Smooth muscle cell (in vitro differentiated cells): ENCODE measurements at regions not wholly inside any gene's neighbourhood (a gene's known extent, or its start where the extent isn't known, plus 50 kb on each side); places are given as distances from the start of the nearest gene placed in this dataset.
A peak's percentile ranks its signal among the peaks of the same experiment; 100 is the strongest.

ENCODE experiments used
- DNase-seq: peaks from one replicate; lab custom pipeline; 2025; ENCODE audit not compliant: unreplicated experiment; lab: John Stamatoyannopoulos, UW
- H2AFZ ChIP-seq: fragments of 200-600 bp; sonication (generic); 2 replicates; pipeline ENCODE4 v1.6.0; 2016; ENCODE audit warnings: antibody characterized with exemption, low read depth, mild to moderate bottlenecking
- H3F3A ChIP-seq: fragments of 200-600 bp; sonication (generic); 2 replicates; pipeline ENCODE4 v1.6.0; 2017; ENCODE audit warnings: antibody characterized with exemption, low read depth
- H3K27ac ChIP-seq: fragments of 200-600 bp; sonication (generic); 2 replicates; pipeline ENCODE4 v1.5.1; 2016; ENCODE audit warnings: low read depth, mild to moderate bottlenecking
- H3K27me3 ChIP-seq: fragments of 200-600 bp; sonication (generic); 2 replicates; pipeline ENCODE4 v1.6.1; 2016; ENCODE audit warnings: low read depth, mild to moderate bottlenecking
- H3K36me3 ChIP-seq: fragments of 200-600 bp; sonication (generic); 2 replicates; pipeline ENCODE4 v1.5.1; 2016; ENCODE audit warnings: low read depth
- H3K4me1 ChIP-seq: fragments of 200-600 bp; sonication (generic); 2 replicates; pipeline ENCODE4 v1.5.1; 2016; ENCODE audit warnings: low read depth
- H3K4me2 ChIP-seq: fragments of 200-600 bp; sonication (generic); 2 replicates; pipeline ENCODE4 v1.6.0; 2016; ENCODE audit warnings: mild to moderate bottlenecking
- H3K4me3 ChIP-seq: fragments of 200-600 bp; sonication (generic); 2 replicates; pipeline ENCODE4 v1.5.1; 2016; ENCODE audit warnings: mild to moderate bottlenecking
- H3K79me2 ChIP-seq: fragments of 200-600 bp; sonication (generic); 2 replicates; pipeline ENCODE4 v1.6.0; 2016; ENCODE audit warnings: low read depth, mild to moderate bottlenecking
- H3K9ac ChIP-seq: fragments of 200-600 bp; sonication (generic); 2 replicates; pipeline ENCODE4 v1.6.0; 2016; ENCODE audit warnings: low read depth
- H3K9me3 ChIP-seq: fragments of 200-600 bp; sonication (generic); replicated peaks from 2 replicates; pipeline ENCODE4 v1.5.1; 2016; ENCODE audit warnings: low read depth
- H4K20me1 ChIP-seq: fragments of 200-600 bp; sonication (generic); 2 replicates; pipeline ENCODE4 v1.6.0; 2016; ENCODE audit warnings: low read depth
- WGBS: methylation state at CpG from one replicate; pipeline ENCODE4 v1.1.7; 2016; ENCODE audit warnings: low lambda C conversion rate; 5-methylcytosine and 5-hydroxymethylcytosine counted together
- TF ChIP-seq, protein P1 (sequence below): fragments of 200-600 bp; sonication (generic); IDR thresholded peaks from 2 replicates; pipeline ENCODE4 v1.5.1; 2017; ENCODE audit warnings: borderline replicate concordance, mild to moderate bottlenecking, antibody characterized with exemption; ENCODE audit not compliant: insufficient read depth, poor library complexity, severe bottlenecking

DNA sequence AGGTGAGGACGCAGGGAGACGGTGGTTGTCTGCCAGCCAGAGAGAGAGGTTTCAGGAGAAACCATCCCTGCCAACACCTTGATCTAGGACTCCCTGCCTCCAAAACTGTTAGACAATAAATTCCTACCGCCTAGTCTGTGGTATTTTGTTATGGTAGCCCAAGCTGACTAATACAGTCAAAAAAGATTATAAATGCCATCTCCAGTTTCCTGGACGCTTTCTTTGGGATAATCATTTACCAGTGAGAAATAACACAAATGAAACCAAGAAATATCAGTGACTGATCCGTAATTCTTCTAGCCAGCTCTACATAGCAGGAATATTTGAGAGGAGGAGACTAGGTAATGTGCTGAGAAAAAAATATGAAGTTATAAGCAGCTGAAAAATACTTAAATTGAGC, 707.8 kb upstream of the LMCD1 start:
- H3K4me2 ChIP-seq = no peak overlapping the region
- 84% methylated on average over 5 of the region's 5 CpGs for WGBS
- TF ChIP-seq, protein P1, sequence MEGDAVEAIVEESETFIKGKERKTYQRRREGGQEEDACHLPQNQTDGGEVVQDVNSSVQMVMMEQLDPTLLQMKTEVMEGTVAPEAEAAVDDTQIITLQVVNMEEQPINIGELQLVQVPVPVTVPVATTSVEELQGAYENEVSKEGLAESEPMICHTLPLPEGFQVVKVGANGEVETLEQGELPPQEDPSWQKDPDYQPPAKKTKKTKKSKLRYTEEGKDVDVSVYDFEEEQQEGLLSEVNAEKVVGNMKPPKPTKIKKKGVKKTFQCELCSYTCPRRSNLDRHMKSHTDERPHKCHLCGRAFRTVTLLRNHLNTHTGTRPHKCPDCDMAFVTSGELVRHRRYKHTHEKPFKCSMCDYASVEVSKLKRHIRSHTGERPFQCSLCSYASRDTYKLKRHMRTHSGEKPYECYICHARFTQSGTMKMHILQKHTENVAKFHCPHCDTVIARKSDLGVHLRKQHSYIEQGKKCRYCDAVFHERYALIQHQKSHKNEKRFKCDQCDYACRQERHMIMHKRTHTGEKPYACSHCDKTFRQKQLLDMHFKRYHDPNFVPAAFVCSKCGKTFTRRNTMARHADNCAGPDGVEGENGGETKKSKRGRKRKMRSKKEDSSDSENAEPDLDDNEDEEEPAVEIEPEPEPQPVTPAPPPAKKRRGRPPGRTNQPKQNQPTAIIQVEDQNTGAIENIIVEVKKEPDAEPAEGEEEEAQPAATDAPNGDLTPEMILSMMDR = no peak

DNA sequence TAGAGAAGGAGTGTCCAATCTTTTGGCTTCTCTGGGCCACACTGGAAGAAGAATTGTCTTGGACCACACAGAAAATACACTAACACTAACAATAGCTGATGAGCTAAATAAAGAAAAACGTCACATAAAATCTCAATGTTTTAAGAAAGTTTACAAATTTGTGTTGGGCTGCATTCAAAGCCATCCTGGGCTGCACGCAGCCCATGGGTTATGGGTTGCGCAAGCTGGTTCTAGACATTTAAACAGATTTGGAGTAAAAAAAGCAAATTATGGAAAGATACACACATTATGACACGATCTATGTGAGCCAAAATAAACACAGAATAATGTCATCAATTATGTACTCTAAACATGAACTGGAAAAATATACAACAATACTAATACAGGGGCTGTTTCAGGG, 703.3 kb upstream of the LMCD1 start:
- Histone ChIP-seq H3K36me3 (no peaks in the 10 kb centered on the region), H4K20me1 (no peaks in the 10 kb centered on the region), H3K27me3 (no peaks in the 10 kb centered on the region), H3K4me2 (no peak overlapping the region), H3K4me1 (no peaks in the 10 kb centered on the region), H3K4me3 (no peak overlapping the region), H3F3A (no peaks in the 10 kb centered on the region), H3K27ac (no peak overlapping the region), H2AFZ (no peak overlapping the region), H3K9me3 (no peaks in the 10 kb centered on the region), H3K79me2 (no peaks in the 10 kb centered on the region), H3K9ac (no peak overlapping the region)
- WGBS = 87% methylated on average over 4 of the region's 4 CpGs
- TF ChIP-seq, protein P1 = no peak
- no peak for DNase-seq

More for the DNA sequence above, 707.8 kb upstream of the LMCD1 start:
- no peak for DNase-seq
- Histone ChIP-seq H3K9me3 (no peaks in the 10 kb centered on the region), H3K4me1 (no peaks in the 10 kb centered on the region), H2AFZ (no peak overlapping the region), H3K27me3 (no peaks in the 10 kb centered on the region), H3K4me3 (no peak overlapping the region), H3F3A (no peaks in the 10 kb centered on the region), H3K9ac (no peak overlapping the region), H3K27ac (no peak overlapping the region), H3K36me3 (no peaks in the 10 kb centered on the region), H4K20me1 (no peaks in the 10 kb centered on the region), H3K79me2 (no peaks in the 10 kb centered on the region)

DNA sequence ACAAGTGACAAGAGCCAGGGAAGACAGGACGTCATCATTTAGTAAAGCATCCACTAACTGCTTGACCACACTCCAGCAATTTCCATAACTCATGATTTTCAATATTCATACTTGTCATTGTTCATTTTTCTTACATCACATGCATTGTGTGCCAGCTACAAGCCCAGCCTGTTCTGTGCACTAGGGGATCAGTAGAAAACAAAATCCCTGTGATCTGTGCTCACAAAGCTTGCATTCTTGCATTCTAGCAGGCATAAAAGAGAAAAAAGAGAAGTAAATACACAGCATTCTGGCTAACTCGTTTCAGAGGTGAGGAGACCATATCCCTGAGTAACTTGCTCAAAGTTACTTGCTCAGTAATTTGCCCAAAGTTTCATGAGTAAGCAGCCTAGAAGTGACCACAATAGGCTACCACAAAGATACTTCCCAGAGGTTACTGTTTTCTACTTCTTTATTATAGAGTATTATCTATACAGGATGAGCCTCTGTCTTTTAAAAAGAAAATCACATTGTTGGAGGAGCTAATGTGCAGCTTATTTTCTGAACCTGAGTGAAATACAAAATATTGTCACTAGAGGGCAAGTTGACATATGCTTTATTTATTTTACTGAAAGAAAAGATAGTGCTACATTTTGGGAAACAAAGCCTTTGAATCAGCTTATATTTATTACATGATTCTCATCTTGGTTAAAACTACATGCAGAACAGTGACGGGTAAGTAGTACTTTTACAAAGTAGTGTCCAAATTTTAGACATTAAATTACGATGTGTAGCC, 701.4 kb upstream of the LMCD1 start:
- H3K4me1 ChIP-seq = no peaks in the 10 kb centered on the region
- 80% methylated on average over 4 of the region's 4 CpGs for WGBS
- H3K36me3 ChIP-seq = no peaks in the 10 kb centered on the region
- no peaks in the 10 kb centered on the region for H3K27me3 ChIP-seq
- no peaks in the 10 kb centered on the region for H4K20me1 ChIP-seq
- H3K4me2 ChIP-seq = no peak overlapping the region
- no peaks in the 10 kb centered on the region for H3K79me2 ChIP-seq
- H2AFZ ChIP-seq = no peak overlapping the region
- H3K9ac ChIP-seq = no peak overlapping the region
- H3F3A ChIP-seq = no peaks in the 10 kb centered on the region
- DNase-seq = no peak
- TF ChIP-seq, protein P1 = peak; percentile 25
- H3K4me3 ChIP-seq = no peak overlapping the region
- no peak overlapping the region for H3K27ac ChIP-seq
- no peaks in the 10 kb centered on the region for H3K9me3 ChIP-seq

DNA sequence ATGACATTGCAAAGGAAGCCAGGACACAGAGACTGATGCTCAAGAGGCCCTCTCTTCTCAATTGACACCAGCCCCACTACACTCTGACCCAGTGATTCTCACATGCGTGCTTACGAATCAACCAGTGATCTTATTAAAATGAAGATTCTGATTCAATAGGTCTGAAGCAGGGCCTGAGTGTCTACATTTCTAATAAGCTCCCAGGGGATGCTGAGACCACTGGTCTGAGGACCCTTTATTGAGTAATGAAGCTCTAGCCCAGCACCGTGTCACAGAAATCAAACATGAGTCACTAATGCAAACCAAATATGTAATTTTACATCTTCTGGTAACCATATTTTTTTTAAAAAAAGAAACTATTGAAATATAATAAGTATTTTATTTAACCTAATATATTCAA, 689.1 kb upstream of the LMCD1 start:
- H3K9me3 ChIP-seq = no peaks in the 10 kb centered on the region
- no peaks in the 10 kb centered on the region for H4K20me1 ChIP-seq
- no peaks in the 10 kb centered on the region for H3K27me3 ChIP-seq
- no peaks in the 10 kb centered on the region for H3K4me1 ChIP-seq
- no peak overlapping the region for H3K4me2 ChIP-seq
- H3F3A ChIP-seq = no peaks in the 10 kb centered on the region
- no peaks in the 10 kb centered on the region for H3K36me3 ChIP-seq
- no peak overlapping the region for H3K9ac ChIP-seq
- H3K4me3 ChIP-seq = no peak overlapping the region
- H3K79me2 ChIP-seq = no peaks in the 10 kb centered on the region
- no peak overlapping the region for H2AFZ ChIP-seq
- 90% methylated on average over 3 of the region's 3 CpGs for WGBS
- no peak for DNase-seq
- TF ChIP-seq, protein P1 = no peak
- H3K27ac ChIP-seq = no peak overlapping the region
